Keratinocyte (primary cell): ENCODE measurements at regions not wholly inside any gene's neighbourhood (a gene's known extent, or its start where the extent isn't known, plus 50 kb on each side); places are given as distances from the start of the nearest gene placed in this dataset.

Experiments used
- DNase-seq: peaks from one replicate; pipeline ENCODE4 v3.0.0-alpha.2; 2011; ENCODE audit warnings: low read depth, missing footprints, low spot score
- FAIRE-seq: peaks from 2 replicates; lab custom pipeline; 2011; peaks lifted over from hg19 to GRCh38; lab: Jason Lieb, UNC
- H2AFZ ChIP-seq: 2 replicates; pipeline ENCODE4 v1.6.0; 2012; ENCODE audit warnings: low read length, control low read depth, inconsistent platforms; ENCODE audit not compliant: control insufficient read depth
- H3K27ac ChIP-seq: 2 replicates; pipeline ENCODE4 v1.5.1; 2011; ENCODE audit warnings: low read length; ENCODE audit not compliant: control insufficient read depth, insufficient read depth
- H3K27me3 ChIP-seq: 3 replicates; pipeline ENCODE4 v1.6.0; 2011; ENCODE audit warnings: low read length; ENCODE audit not compliant: control insufficient read depth, insufficient read depth; ENCODE audit errors: extremely low read depth
- H3K36me3 ChIP-seq, 2 experiments: 2 replicates in 1 of 2; 3 replicates in 1 of 2; pipeline ENCODE4 v1.5.1; 2011; ENCODE audit warnings: low read length in 2 of 2, mild to moderate bottlenecking in 1 of 2; ENCODE audit not compliant: control insufficient read depth in 2 of 2, insufficient read depth in 2 of 2; ENCODE audit errors: extremely low read depth in 1 of 2
- H3K4me1 ChIP-seq: 3 replicates; pipeline ENCODE4 v1.5.1; 2011; ENCODE audit warnings: low read length; ENCODE audit not compliant: control insufficient read depth, insufficient read depth; ENCODE audit errors: extremely low read depth
- H3K4me2 ChIP-seq: 3 replicates; pipeline ENCODE4 v1.6.0; 2011; ENCODE audit warnings: low read depth, low read length; ENCODE audit not compliant: control insufficient read depth, insufficient read depth; ENCODE audit errors: extremely low read depth
- H3K4me3 ChIP-seq, 3 experiments: fragments of 200-600 bp in 1 of 3; sonication (generic) in 1 of 3; 2 replicates in 2 of 3; 3 replicates in 1 of 3; pipeline ENCODE4 v1.5.1; 2011 to 2016; ENCODE audit warnings: low read length in 3 of 3, mild to moderate bottlenecking in 3 of 3, control low read depth in 2 of 3, inconsistent platforms in 1 of 3, low read depth in 1 of 3, mixed read lengths in 1 of 3, mixed run types in 1 of 3, moderate library complexity in 1 of 3; ENCODE audit not compliant: control insufficient read depth in 2 of 3, insufficient read depth in 2 of 3; ENCODE audit errors: extremely low read depth in 1 of 3
- H3K79me2 ChIP-seq: 2 replicates; pipeline ENCODE4 v1.6.0; 2012; ENCODE audit warnings: low read length; ENCODE audit not compliant: control insufficient read depth, insufficient read depth
- H3K9ac ChIP-seq: 3 replicates; pipeline ENCODE4 v1.6.0; 2011; ENCODE audit warnings: low read length; ENCODE audit not compliant: control insufficient read depth, insufficient read depth; ENCODE audit errors: extremely low read depth
- H3K9me1 ChIP-seq: 3 replicates; pipeline ENCODE4 v1.6.0; 2011; ENCODE audit warnings: low read length; ENCODE audit not compliant: control insufficient read depth, insufficient read depth; ENCODE audit errors: extremely low read depth
- H3K9me3 ChIP-seq: 2 replicates; pipeline ENCODE4 v1.5.1; 2012; ENCODE audit warnings: low read depth, low read length; ENCODE audit not compliant: control insufficient read depth
- H4K20me1 ChIP-seq: 3 replicates; pipeline ENCODE4 v1.6.0; 2011; ENCODE audit warnings: low read length; ENCODE audit not compliant: control insufficient read depth, insufficient read depth; ENCODE audit errors: extremely low read depth
- CTCF ChIP-seq, 3 experiments: IDR thresholded peaks in 1 of 3; conservative IDR thresholded peaks in 1 of 3; optimal IDR thresholded peaks in 1 of 3; 2 replicates in 2 of 3; 3 replicates in 1 of 3; pipeline versions ENCODE3 to v1.5.1; 2011; ENCODE audit warnings: low read length in 3 of 3, mild to moderate bottlenecking in 3 of 3, moderate library complexity in 2 of 3, control low read depth in 1 of 3, inconsistent platforms in 1 of 3; ENCODE audit not compliant: insufficient read depth in 2 of 3; ENCODE audit errors: extremely low read depth in 1 of 3
- EZH2 ChIP-seq: IDR thresholded peaks from one replicate; pipeline ENCODE4 v1.6.1; 2012; ENCODE audit warnings: inconsistent platforms, mild to moderate bottlenecking, low read length, moderate library complexity
- dilution Hi-C: fragments of 300-500 bp; cut with MboI; formaldehyde crosslinking; loops from one replicate; pipeline ENCODE4 v1.7.0; 2020; ENCODE audit warnings: low sequenced_read_pairs; ENCODE audit not compliant: extremely low pct_ligation_motif_present

GRCh38 chr5:144028636-144029035, 141.8 kb downstream of the YIPF5 start:
- H3K9me1 ChIP-seq, result no peaks in the 10 kb centered on the region
- H3K9me3 ChIP-seq, result no peaks in the 10 kb centered on the region
- dilution Hi-C loops, result no loop called here
- no peaks in the 10 kb centered on the region for H3K27me3 ChIP-seq
- no peak overlapping the region for H3K4me3 ChIP-seq
- H3K4me2 ChIP-seq, result no peak overlapping the region
- H2AFZ ChIP-seq, result no peak overlapping the region
- DNase-seq (no peak), FAIRE-seq (no peak)
- no peaks in the 10 kb centered on the region for H3K79me2 ChIP-seq
- H3K27ac ChIP-seq, result no peak overlapping the region
- no peaks in the 10 kb centered on the region for H3K4me1 ChIP-seq
- TF ChIP-seq EZH2, result no peak
- no peak for TF ChIP-seq CTCF (optimal IDR thresholded peaks at IDR 0.05 in 1 of 3, IDR thresholded peaks at IDR 0.05 in 1 of 3, conservative IDR thresholded peaks at IDR 0.05 in 1 of 3; ENCODE audit: extremely low read depth in 1 of 3, insufficient read depth in 2 of 3, low read length in 3 of 3)
- no peak overlapping the region for H3K9ac ChIP-seq
- no peaks in the 10 kb centered on the region for H3K36me3 ChIP-seq
- no peaks in the 10 kb centered on the region for H4K20me1 ChIP-seq

- dilution Hi-C loops, result no loop called here
These were observed 139.6 kb downstream of the YIPF5 start for GRCh38 chr5:144030904-144031303.

More at GRCh38 chr5:144030904-144031303, 139.6 kb downstream of the YIPF5 start:
- Histone ChIP-seq H3K4me1 (no peaks in the 10 kb centered on the region), H2AFZ (no peak overlapping the region), H3K9me1 (no peaks in the 10 kb centered on the region), H3K4me3 (no peak overlapping the region), H3K27me3 (no peaks in the 10 kb centered on the region), H3K79me2 (no peaks in the 10 kb centered on the region), H4K20me1 (no peaks in the 10 kb centered on the region), H3K9me3 (no peaks in the 10 kb centered on the region), H3K36me3 (no peaks in the 10 kb centered on the region), H3K27ac (no peak overlapping the region), H3K9ac (no peak overlapping the region), H3K4me2 (no peak overlapping the region)
- DNase-seq, result no peak
- FAIRE-seq, result no peak
- no peak for TF ChIP-seq CTCF (optimal IDR thresholded peaks at IDR 0.05 in 1 of 3, IDR thresholded peaks at IDR 0.05 in 1 of 3, conservative IDR thresholded peaks at IDR 0.05 in 1 of 3; ENCODE audit: extremely low read depth in 1 of 3, insufficient read depth in 2 of 3, low read length in 3 of 3)
- no peak for TF ChIP-seq EZH2
